ENCODE measurements at regions not wholly inside any gene's neighbourhood (a gene's known extent, or its start where the extent isn't known, plus 50 kb on each side); places are given as distances from the start of the nearest gene placed in this dataset.

- Histone ChIP-seq H3K4me2 (ENCODE audit: control insufficient read depth, extremely low read depth, insufficient read depth, low read depth, low read length) (no peak overlapping the region), H3K4me1 (ENCODE audit: control insufficient read depth, extremely low read depth, insufficient read depth, low read length) (no peaks in the 10 kb centered on the region), H3K4me3 (ENCODE audit: control insufficient read depth in 2 of 3, extremely low read depth in 1 of 3, insufficient read depth in 2 of 3, low read depth in 1 of 3, low read length in 3 of 3) (no peak overlapping the region), H3K27ac (ENCODE audit: control insufficient read depth, insufficient read depth, low read length) (no peak overlapping the region), H3K9me1 (ENCODE audit: control insufficient read depth, extremely low read depth, insufficient read depth, low read length) (no peaks in the 10 kb centered on the region), H3K36me3 (ENCODE audit: control insufficient read depth in 2 of 2, extremely low read depth in 1 of 2, insufficient read depth in 2 of 2, low read length in 2 of 2) (no peaks in the 10 kb centered on the region), H2AFZ (ENCODE audit: control insufficient read depth, low read length) (no peak overlapping the region), H3K27me3 (ENCODE audit: control insufficient read depth, extremely low read depth, insufficient read depth, low read length) (no peaks in the 10 kb centered on the region), H3K9ac (ENCODE audit: control insufficient read depth, extremely low read depth, insufficient read depth, low read length) (no peak overlapping the region), H3K79me2 (ENCODE audit: control insufficient read depth, insufficient read depth, low read length) (no peaks in the 10 kb centered on the region), H3K9me3 (ENCODE audit: control insufficient read depth, low read depth, low read length) (no peaks in the 10 kb centered on the region), H4K20me1 (ENCODE audit: control insufficient read depth, extremely low read depth, insufficient read depth, low read length) (no peaks in the 10 kb centered on the region)
- dilution Hi-C loops (cut with MboI; ENCODE audit: extremely low pct_ligation_motif_present, low sequenced_read_pairs): no loop called here
- no peak for DNase-seq (ENCODE audit: low read depth, low spot score)
- TF ChIP-seq EZH2 (IDR thresholded peaks at IDR 0.05; ENCODE audit: low read length) (no peak), CTCF (optimal IDR thresholded peaks at IDR 0.05 in 1 of 3, IDR thresholded peaks at IDR 0.05 in 1 of 3, conservative IDR thresholded peaks at IDR 0.05 in 1 of 3; ENCODE audit: extremely low read depth in 1 of 3, insufficient read depth in 2 of 3, low read length in 3 of 3) (no peak)
- FAIRE-seq: no peak
Observed at GRCh38 chr1:191575746-191576145, 582.5 kb upstream of the RGS18 start.

- Histone ChIP-seq H3K9me1 (ENCODE audit: control insufficient read depth, extremely low read depth, insufficient read depth, low read length) (no peaks in the 10 kb centered on the region), H3K27ac (ENCODE audit: control insufficient read depth, insufficient read depth, low read length) (no peak overlapping the region), H4K20me1 (ENCODE audit: control insufficient read depth, extremely low read depth, insufficient read depth, low read length) (no peaks in the 10 kb centered on the region), H3K9me3 (ENCODE audit: control insufficient read depth, low read depth, low read length) (no peaks in the 10 kb centered on the region), H3K27me3 (ENCODE audit: control insufficient read depth, extremely low read depth, insufficient read depth, low read length) (no peaks in the 10 kb centered on the region), H3K4me1 (ENCODE audit: control insufficient read depth, extremely low read depth, insufficient read depth, low read length) (no peaks in the 10 kb centered on the region), H3K4me3 (ENCODE audit: control insufficient read depth in 2 of 3, extremely low read depth in 1 of 3, insufficient read depth in 2 of 3, low read depth in 1 of 3, low read length in 3 of 3) (no peak overlapping the region), H3K36me3 (ENCODE audit: control insufficient read depth in 2 of 2, extremely low read depth in 1 of 2, insufficient read depth in 2 of 2, low read length in 2 of 2) (no peaks in the 10 kb centered on the region), H2AFZ (ENCODE audit: control insufficient read depth, low read length) (no peak overlapping the region), H3K79me2 (ENCODE audit: control insufficient read depth, insufficient read depth, low read length) (no peaks in the 10 kb centered on the region), H3K4me2 (ENCODE audit: control insufficient read depth, extremely low read depth, insufficient read depth, low read depth, low read length) (no peak overlapping the region), H3K9ac (ENCODE audit: control insufficient read depth, extremely low read depth, insufficient read depth, low read length) (no peak overlapping the region)
- dilution Hi-C loops (cut with MboI; ENCODE audit: extremely low pct_ligation_motif_present, low sequenced_read_pairs): no loop called here
- FAIRE-seq (no peak), DNase-seq (ENCODE audit: low read depth, low spot score) (no peak)
- no peak for TF ChIP-seq EZH2 (IDR thresholded peaks at IDR 0.05; ENCODE audit: low read length)
- TF ChIP-seq CTCF (optimal IDR thresholded peaks at IDR 0.05 in 1 of 3, IDR thresholded peaks at IDR 0.05 in 1 of 3, conservative IDR thresholded peaks at IDR 0.05 in 1 of 3; ENCODE audit: extremely low read depth in 1 of 3, insufficient read depth in 2 of 3, low read length in 3 of 3): no peak
Observed at GRCh38 chr1:191577213-191577612, 581.0 kb upstream of the RGS18 start.

Measured in keratinocyte (primary cell).